CD4-positive, alpha-beta T cell (primary cell): ENCODE measurements at regions not wholly inside any gene's neighbourhood (a gene's known extent, or its start where the extent isn't known, plus 50 kb on each side); places are given as distances from the start of the nearest gene placed in this dataset.
"Not testable (repeated sequence)": the region's sequence is repeated elsewhere in the genome, so short reads cannot be mapped to it uniquely, and the experiment has no call there.

Experiments used
- ATAC-seq: fragments of 200-7000 bp; cut with Tn5 transposase; one replicate; pipeline ENCODE4 v1.10.0; 2022; ENCODE audit warnings: mild to moderate bottlenecking; ENCODE audit not compliant: poor library complexity
- CTCF ChIA-PET: fragments of 350-600 bp; sonication (Branson Sonifier 250); formaldehyde crosslinking; loops from one replicate; lab custom pipeline; 2021; ENCODE audit warnings: antibody characterized with exemption, inconsistent platforms; lab: Charles Lee
- POLR2A ChIA-PET: fragments of 350-600 bp; sonication (Branson Sonifier 250); formaldehyde crosslinking; loops from one replicate; lab custom pipeline; 2021; ENCODE audit warnings: antibody characterized with exemption, inconsistent platforms; lab: Charles Lee
- DNase-seq, 14 experiments: peaks; one replicate each; pipeline ENCODE4 v3.0.0-alpha.2; 2013 to 2020; ENCODE audit warnings: mixed read lengths in 2 of 14
- H3K27ac ChIP-seq, 2 donors: one replicate each; pipeline versions ENCODE4 v1.5.1 to v1.7.0; 2013; ENCODE audit warnings: low read length in 2 of 2, low read depth in 1 of 2, mild to moderate bottlenecking in 1 of 2
- H3K27me3 ChIP-seq, 2 experiments: 1 replicate in 1 of 2; 2 replicates in 1 of 2; pipeline versions ENCODE4 v1.6.1 to v1.7.0; 2013; ENCODE audit warnings: low read length in 2 of 2, control low read depth in 1 of 2, mild to moderate bottlenecking in 1 of 2, moderate library complexity in 1 of 2; ENCODE audit not compliant: insufficient read depth in 2 of 2, control insufficient read depth in 1 of 2
- H3K36me3 ChIP-seq: one replicate; pipeline ENCODE4 v1.6.1; 2013; ENCODE audit warnings: low read length, control low read depth; ENCODE audit not compliant: insufficient read depth
- H3K4me1 ChIP-seq: one replicate; pipeline ENCODE4 v1.6.1; 2013; ENCODE audit warnings: low read length, control low read depth; ENCODE audit not compliant: insufficient read depth
- H3K4me3 ChIP-seq: one replicate; pipeline ENCODE4 v1.5.1; 2013; ENCODE audit warnings: mild to moderate bottlenecking, low read length, moderate library complexity
- H3K9me3 ChIP-seq, 2 experiments: 1 replicate in 1 of 2; 2 replicates in 1 of 2; pipeline versions ENCODE4 v1.6.1 to v1.7.0; 2013; ENCODE audit warnings: low read length in 2 of 2, mild to moderate bottlenecking in 2 of 2, control low read depth in 1 of 2, moderate library complexity in 1 of 2; ENCODE audit not compliant: control insufficient read depth in 1 of 2, insufficient read depth in 1 of 2
- H3K27ac Mint-ChIP-seq: one replicate; pipeline ENCODE4 v1.8.0; 2020; ENCODE audit warnings: mixed read lengths
- H3K27me3 Mint-ChIP-seq: one replicate; pipeline ENCODE4 v1.8.0; 2021; ENCODE audit warnings: mixed read lengths
- H3K36me3 Mint-ChIP-seq: one replicate; pipeline ENCODE4 v1.8.0; 2021; ENCODE audit warnings: low read depth, mixed read lengths
- H3K4me1 Mint-ChIP-seq: one replicate; pipeline ENCODE4 v1.8.0; 2021; ENCODE audit warnings: low read depth, mixed read lengths
- H3K4me3 Mint-ChIP-seq: one replicate; pipeline ENCODE4 v1.8.0; 2020; ENCODE audit warnings: mild to moderate bottlenecking, mixed read lengths
- H3K9me3 Mint-ChIP-seq: one replicate; pipeline ENCODE4 v1.8.0; 2020; ENCODE audit warnings: mixed read lengths
- CTCF ChIP-seq: fragments of 200-600 bp; IDR thresholded peaks from one replicate; pipeline ENCODE4 v1.8.0; 2022; ENCODE audit warnings: antibody characterized with exemption, mild to moderate bottlenecking
- intact Hi-C, 2 experiments: fragments of 100-400 bp; cut with DNase I in 1 of 2; cut with micrococcal nuclease in 1 of 2; formaldehyde crosslinking; loops; one replicate each; pipeline versions ENCODE4 v1.15.1 to v1.9.0; 2023 to 2025; cut with DNase I, micrococcal nuclease

GRCh38 chr5:53302529-53302928 is 177.9 kb upstream of the FST start:
- no peaks in the 10 kb centered on the region for H3K27me3 ChIP-seq
- ATAC-seq (no peak), DNase-seq (no peak)
- Mint-ChIP-seq H3K27me3 (peaks cover 9% of the 10 kb centered on the region), H3K4me1 (no peaks in the 10 kb centered on the region), H3K27ac (no peak overlapping the region), H3K9me3 (peaks cover 6% of the 10 kb centered on the region), H3K36me3 (no peaks in the 10 kb centered on the region), H3K4me3 (no peak overlapping the region)
- H3K4me3 ChIP-seq, result no peak overlapping the region
- TF ChIP-seq CTCF, result no peak
- no peaks in the 10 kb centered on the region for H3K9me3 ChIP-seq
- no peaks in the 10 kb centered on the region for H3K4me1 ChIP-seq
- ChIA-PET CTCF (no interaction called here), POLR2A (no interaction called here)
- no peaks in the 10 kb centered on the region for H3K36me3 ChIP-seq
- intact Hi-C loops, result no loop called here
- H3K27ac ChIP-seq, result no peak overlapping the region

GRCh38 chr5:53303105-53303504 is 177.3 kb upstream of the FST start:
- H3K36me3 ChIP-seq, result no peaks in the 10 kb centered on the region
- Mint-ChIP-seq H3K27me3 (peaks cover 6% of the 10 kb centered on the region), H3K27ac (no peak overlapping the region), H3K4me1 (no peaks in the 10 kb centered on the region), H3K9me3 (peaks cover 6% of the 10 kb centered on the region), H3K36me3 (no peaks in the 10 kb centered on the region), H3K4me3 (no peak overlapping the region)
- H3K4me3 ChIP-seq, result no peak overlapping the region
- ATAC-seq (no peak), DNase-seq (no peak)
- intact Hi-C loops, result no loop called here
- TF ChIP-seq CTCF, result no peak
- POLR2A ChIA-PET, result no interaction called here
- H3K4me1 ChIP-seq, result no peaks in the 10 kb centered on the region
- H3K9me3 ChIP-seq, result no peaks in the 10 kb centered on the region
- CTCF ChIA-PET, result no interaction called here
- H3K27me3 ChIP-seq, result no peaks in the 10 kb centered on the region
- no peak overlapping the region for H3K27ac ChIP-seq

- CTCF ChIA-PET, H3K27me3 Mint-ChIP-seq, H3K27ac ChIP-seq, H3K9me3 ChIP-seq, H3K4me3 ChIP-seq, DNase-seq, H3K27me3 ChIP-seq, H3K4me1 Mint-ChIP-seq, H3K27ac Mint-ChIP-seq, H3K9me3 Mint-ChIP-seq, intact Hi-C loops, H3K4me1 ChIP-seq, H3K36me3 ChIP-seq, H3K36me3 Mint-ChIP-seq, H3K4me3 Mint-ChIP-seq, ATAC-seq: not testable (repeated sequence)
- POLR2A ChIA-PET, result interaction anchor here (0.6 kb wide), 1 partner anchor 619 kb away, joined by 3 read pairs; no protein-coding TSS in a partner anchor
Measured at GRCh38 chr5:53305316-53305715, 175.1 kb upstream of the FST start.

- H3K9me3 Mint-ChIP-seq, result peaks cover 6% of the 10 kb centered on the region
Measured at GRCh38 chr5:53309653-53310052, 170.8 kb upstream of the FST start.

More at GRCh38 chr5:53309653-53310052, 170.8 kb upstream of the FST start:
- no peaks in the 10 kb centered on the region for H3K4me1 Mint-ChIP-seq
- no peaks in the 10 kb centered on the region for H3K36me3 Mint-ChIP-seq
- Histone ChIP-seq H3K27ac (no peak overlapping the region), H3K4me1 (no peaks in the 10 kb centered on the region), H3K27me3 (no peaks in the 10 kb centered on the region), H3K9me3 (no peaks in the 10 kb centered on the region), H3K4me3 (no peak overlapping the region), H3K36me3 (no peaks in the 10 kb centered on the region)
- no peak for DNase-seq
- no peak for ATAC-seq
- H3K27me3 Mint-ChIP-seq, result no peaks in the 10 kb centered on the region
- no peak overlapping the region for H3K4me3 Mint-ChIP-seq
- TF ChIP-seq CTCF, result no peak
- intact Hi-C loops, result no loop called here
- ChIA-PET CTCF (no interaction called here), POLR2A (no interaction called here)
- no peak overlapping the region for H3K27ac Mint-ChIP-seq
